KMS-11 (cell line): ENCODE measurements at regions not wholly inside any gene's neighbourhood (a gene's known extent, or its start where the extent isn't known, plus 50 kb on each side); places are given as distances from the start of the nearest gene placed in this dataset.

Experiments used
- H2AFZ ChIP-seq: fragments of 200-600 bp; sonication (generic); 2 replicates; pipeline ENCODE4 v1.6.1; 2016; ENCODE audit warnings: antibody characterized with exemption, mixed run types, low read depth
- H3K27ac ChIP-seq: fragments of 200-600 bp; sonication (generic); 2 replicates; pipeline ENCODE4 v1.6.1; 2016; ENCODE audit warnings: mild to moderate bottlenecking, mixed run types
- H3K27me3 ChIP-seq: fragments of 200-600 bp; sonication (generic); 2 replicates; pipeline ENCODE4 v1.6.1; 2017; ENCODE audit warnings: mild to moderate bottlenecking, low read depth, mixed run types, moderate library complexity; ENCODE audit not compliant: insufficient read depth
- H3K36me3 ChIP-seq: fragments of 200-600 bp; sonication (generic); 2 replicates; pipeline ENCODE4 v1.6.1; 2017; ENCODE audit warnings: mild to moderate bottlenecking, mixed run types; ENCODE audit not compliant: insufficient read depth
- H3K4me1 ChIP-seq: fragments of 200-600 bp; sonication (generic); 2 replicates; pipeline ENCODE4 v1.6.1; 2016; ENCODE audit warnings: mild to moderate bottlenecking, low read depth, mixed run types; ENCODE audit not compliant: poor library complexity, severe bottlenecking
- H3K4me2 ChIP-seq: fragments of 200-600 bp; sonication (generic); 2 replicates; pipeline ENCODE4 v1.7.0; 2016; ENCODE audit warnings: mild to moderate bottlenecking, mixed run types
- H3K4me3 ChIP-seq: fragments of 200-600 bp; sonication (generic); IDR thresholded peaks from 2 replicates; pipeline ENCODE4 v1.6.1; 2017; ENCODE audit warnings: low read depth, low read length, mixed read lengths; ENCODE audit not compliant: insufficient read depth
- H3K79me2 ChIP-seq: fragments of 200-600 bp; sonication (generic); 2 replicates; pipeline ENCODE4 v1.6.1; 2016; ENCODE audit warnings: low read depth, mixed run types; ENCODE audit not compliant: insufficient read depth
- H3K9ac ChIP-seq: fragments of 200-600 bp; sonication (generic); 2 replicates; pipeline ENCODE4 v1.6.1; 2016; ENCODE audit warnings: mild to moderate bottlenecking, mixed run types
- H4K20me1 ChIP-seq: fragments of 200-600 bp; sonication (generic); 2 replicates; pipeline ENCODE4 v1.6.1; 2016; ENCODE audit warnings: mild to moderate bottlenecking, mixed run types; ENCODE audit not compliant: insufficient read depth
- TF ChIP-seq, protein P1 (sequence below): fragments of 200-600 bp; sonication (generic); conservative IDR thresholded peaks from 2 replicates; pipeline ENCODE4 v1.6.1; 2017; ENCODE audit warnings: low read depth, mild to moderate bottlenecking, antibody characterized with exemption, low read length, moderate library complexity, mixed read lengths

DNA sequence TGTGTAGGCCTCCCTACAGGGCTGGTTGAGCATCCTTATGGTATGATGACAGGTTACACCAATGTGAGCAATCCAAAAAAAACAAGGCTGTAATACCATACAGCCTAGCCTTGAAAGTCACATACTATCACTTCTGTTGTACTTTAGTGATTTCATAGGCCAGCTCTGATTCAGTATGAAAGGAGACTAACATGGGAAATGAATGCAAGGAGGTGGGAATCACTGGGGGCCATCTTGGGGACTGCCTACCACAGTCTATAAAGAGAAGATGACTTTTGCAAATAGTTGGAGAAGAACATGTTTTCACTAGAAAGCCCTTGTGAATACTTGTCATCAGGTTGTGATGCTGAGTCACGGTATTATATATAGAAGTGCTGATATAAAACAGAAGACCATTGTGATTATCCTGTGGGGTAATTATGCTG is 270.7 kb downstream of the S1PR1 start:
- Histone ChIP-seq H3K79me2 (no peaks in the 10 kb centered on the region), H3K4me1 (no peaks in the 10 kb centered on the region), H3K27ac (no peak overlapping the region), H3K9ac (no peak overlapping the region), H3K4me3 (no peak overlapping the region), H3K27me3 (no peaks in the 10 kb centered on the region), H4K20me1 (no peaks in the 10 kb centered on the region), H3K36me3 (no peaks in the 10 kb centered on the region), H2AFZ (no peak overlapping the region), H3K4me2 (no peak overlapping the region)
- TF ChIP-seq, protein P1, sequence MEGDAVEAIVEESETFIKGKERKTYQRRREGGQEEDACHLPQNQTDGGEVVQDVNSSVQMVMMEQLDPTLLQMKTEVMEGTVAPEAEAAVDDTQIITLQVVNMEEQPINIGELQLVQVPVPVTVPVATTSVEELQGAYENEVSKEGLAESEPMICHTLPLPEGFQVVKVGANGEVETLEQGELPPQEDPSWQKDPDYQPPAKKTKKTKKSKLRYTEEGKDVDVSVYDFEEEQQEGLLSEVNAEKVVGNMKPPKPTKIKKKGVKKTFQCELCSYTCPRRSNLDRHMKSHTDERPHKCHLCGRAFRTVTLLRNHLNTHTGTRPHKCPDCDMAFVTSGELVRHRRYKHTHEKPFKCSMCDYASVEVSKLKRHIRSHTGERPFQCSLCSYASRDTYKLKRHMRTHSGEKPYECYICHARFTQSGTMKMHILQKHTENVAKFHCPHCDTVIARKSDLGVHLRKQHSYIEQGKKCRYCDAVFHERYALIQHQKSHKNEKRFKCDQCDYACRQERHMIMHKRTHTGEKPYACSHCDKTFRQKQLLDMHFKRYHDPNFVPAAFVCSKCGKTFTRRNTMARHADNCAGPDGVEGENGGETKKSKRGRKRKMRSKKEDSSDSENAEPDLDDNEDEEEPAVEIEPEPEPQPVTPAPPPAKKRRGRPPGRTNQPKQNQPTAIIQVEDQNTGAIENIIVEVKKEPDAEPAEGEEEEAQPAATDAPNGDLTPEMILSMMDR = no peak

DNA sequence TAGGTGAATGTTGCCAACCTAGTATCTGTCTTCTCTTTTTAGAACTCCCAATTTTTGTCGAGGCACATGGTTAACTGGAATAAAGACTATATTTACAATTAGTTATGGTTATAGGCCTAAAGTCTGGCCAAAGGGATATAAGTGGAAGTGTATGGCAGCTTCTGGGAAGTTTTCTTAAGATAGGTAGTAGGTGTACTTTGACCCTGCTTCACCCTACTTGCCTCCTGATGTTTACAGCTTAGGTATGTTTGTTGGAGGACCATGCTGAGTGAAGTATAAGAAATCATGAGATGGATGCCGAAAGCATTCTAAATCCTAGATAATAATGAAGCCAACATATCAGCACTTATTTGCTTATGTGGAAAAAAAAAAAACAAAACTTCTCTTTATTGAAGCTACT is 272.1 kb downstream of the S1PR1 start:
- Histone ChIP-seq H3K4me3 (no peak overlapping the region), H3K4me2 (no peak overlapping the region), H2AFZ (no peak overlapping the region), H3K4me1 (no peaks in the 10 kb centered on the region), H3K9ac (no peak overlapping the region), H3K36me3 (no peaks in the 10 kb centered on the region), H3K79me2 (no peaks in the 10 kb centered on the region), H3K27me3 (no peaks in the 10 kb centered on the region), H4K20me1 (no peaks in the 10 kb centered on the region), H3K27ac (no peak overlapping the region)
- TF ChIP-seq, protein P1 = no peak

DNA sequence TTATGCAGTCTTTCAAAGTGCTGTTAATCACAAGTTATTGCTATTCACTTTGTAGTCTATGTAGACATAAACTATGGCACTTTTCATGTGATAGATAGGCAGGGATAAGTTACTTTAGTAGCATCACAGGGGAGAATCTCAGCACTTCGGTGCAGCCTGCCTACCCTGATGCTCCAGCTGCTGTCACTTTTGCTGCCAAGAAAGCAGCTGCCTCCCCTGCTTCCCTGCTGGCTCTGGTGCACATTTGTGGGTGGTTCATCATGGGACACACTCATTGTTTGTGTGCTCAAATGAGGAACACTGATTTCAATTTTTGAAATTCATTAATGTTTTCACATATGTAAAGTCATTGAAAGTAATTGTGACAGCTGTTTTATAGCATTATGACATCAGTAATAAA is 272.6 kb downstream of the S1PR1 start:
- H3K27me3 ChIP-seq = no peaks in the 10 kb centered on the region
- TF ChIP-seq, protein P1 = no peak
- no peaks in the 10 kb centered on the region for H3K4me1 ChIP-seq

DNA sequence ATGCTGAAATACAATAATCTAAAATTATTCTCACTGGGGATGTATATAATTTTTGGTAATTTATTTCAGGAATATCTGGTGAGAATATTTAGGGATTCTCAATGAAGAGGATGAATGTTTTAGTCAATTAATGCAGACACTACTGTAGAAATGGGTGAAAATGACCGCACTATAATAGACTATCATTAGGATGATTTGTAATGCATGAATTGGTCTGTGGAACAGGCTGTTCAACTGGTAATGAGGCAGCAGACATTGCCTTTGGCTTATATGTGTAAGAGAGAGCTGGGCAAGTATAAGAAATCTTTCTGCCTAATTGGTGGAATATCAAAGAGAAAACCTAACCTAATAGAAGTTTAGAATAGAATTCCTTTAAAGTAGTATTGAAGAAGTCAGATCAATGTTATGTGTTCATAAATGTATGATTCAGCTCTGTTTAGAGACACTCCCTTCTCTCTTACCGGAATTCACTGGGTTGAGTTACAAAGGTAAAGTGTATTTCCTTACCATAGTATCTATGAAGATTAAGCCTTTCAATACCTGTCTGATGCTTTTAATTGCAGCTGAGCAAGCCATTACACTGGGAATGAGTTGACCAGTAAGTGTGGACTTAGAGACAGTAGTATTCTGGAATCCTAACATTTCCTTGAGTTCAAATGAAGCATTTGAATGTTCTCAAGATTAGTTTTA is 274.5 kb downstream of the S1PR1 start:
- Histone ChIP-seq H3K4me1 (no peaks in the 10 kb centered on the region), H3K27ac (no peak overlapping the region), H3K4me2 (no peak overlapping the region), H3K36me3 (no peaks in the 10 kb centered on the region), H3K79me2 (no peaks in the 10 kb centered on the region), H3K4me3 (no peak overlapping the region), H3K9ac (no peak overlapping the region), H3K27me3 (no peaks in the 10 kb centered on the region), H4K20me1 (no peaks in the 10 kb centered on the region), H2AFZ (no peak overlapping the region)
- TF ChIP-seq, protein P1 = no peak

More for the DNA sequence above, 272.6 kb downstream of the S1PR1 start:
- H3K36me3 ChIP-seq = no peaks in the 10 kb centered on the region
- no peak overlapping the region for H2AFZ ChIP-seq
- H3K79me2 ChIP-seq = no peaks in the 10 kb centered on the region
- H3K4me2 ChIP-seq = no peak overlapping the region
- no peak overlapping the region for H3K9ac ChIP-seq
- H4K20me1 ChIP-seq = no peaks in the 10 kb centered on the region
- H3K4me3 ChIP-seq = no peak overlapping the region
- no peak overlapping the region for H3K27ac ChIP-seq
